GM12891 (cell line): ENCODE measurements at regions not wholly inside any gene's neighbourhood (a gene's known extent, or its start where the extent isn't known, plus 50 kb on each side); places are given as distances from the start of the nearest gene placed in this dataset.
"Not testable (repeated sequence)": the region's sequence is repeated elsewhere in the genome, so short reads cannot be mapped to it uniquely, and the experiment has no call there.

Experiments
- DNase-seq: peaks from one replicate; pipeline ENCODE4 v3.0.0; 2011; ENCODE audit warnings: low spot score; ENCODE audit not compliant: insufficient read length
- FAIRE-seq: peaks from 2 replicates; lab custom pipeline; 2011; peaks lifted over from hg19 to GRCh38; lab: Jason Lieb, UNC
- PAX5 ChIP-seq: IDR thresholded peaks from 2 replicates; pipeline ENCODE4 v1.6.1; 2011; ENCODE audit warnings: low read length, moderate library complexity, mild to moderate bottlenecking; ENCODE audit not compliant: insufficient read depth, severe bottlenecking
- POLR2A ChIP-seq: IDR thresholded peaks from 2 replicates; pipeline ENCODE4 v1.6.1; 2011; ENCODE audit warnings: low read depth, low read length, control low read depth
- POLR2AphosphoS5 ChIP-seq: IDR thresholded peaks from 2 replicates; pipeline ENCODE4 v1.6.1; 2011; ENCODE audit warnings: low read depth, low read length, control low read depth
- POU2F2 ChIP-seq: IDR thresholded peaks from 2 replicates; pipeline ENCODE4 v1.6.1; 2011; ENCODE audit warnings: low read depth, mild to moderate bottlenecking, control low read depth, low read length, moderate library complexity
- SPI1 ChIP-seq: IDR thresholded peaks from 2 replicates; pipeline ENCODE4 v1.6.1; 2011; ENCODE audit warnings: low read depth, low read length, control low read depth
- TAF1 ChIP-seq: IDR thresholded peaks from 2 replicates; pipeline ENCODE4 v1.6.1; 2011; ENCODE audit warnings: low read depth, low read length, control low read depth

DNA sequence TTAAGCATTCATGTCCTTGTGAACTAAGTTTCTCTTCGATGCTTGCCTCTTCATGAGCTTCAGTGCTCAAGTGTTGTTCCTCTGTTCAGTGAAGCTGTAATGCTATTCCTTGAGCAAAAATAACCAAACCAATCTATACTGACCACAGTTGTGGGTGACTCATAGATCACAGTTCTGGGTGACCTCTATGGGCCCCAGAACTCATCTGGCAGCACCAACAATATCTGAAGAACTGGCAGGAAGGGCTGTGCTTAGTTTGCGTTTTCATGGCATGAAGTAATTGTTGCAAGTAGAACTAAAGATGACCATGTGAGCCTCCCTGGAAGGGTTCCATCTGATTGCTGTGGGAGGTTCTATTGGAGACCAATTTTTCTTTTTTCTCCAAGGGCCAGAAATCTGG, 106.2 kb downstream of the CCNG2 start:
- FAIRE-seq, result no peak
- TF ChIP-seq SPI1, result no peak
- no peak for TF ChIP-seq POLR2AphosphoS5
- no peak for TF ChIP-seq POU2F2
- TF ChIP-seq TAF1, result no peak
- TF ChIP-seq POLR2A, result no peak
- no peak for TF ChIP-seq PAX5
- no peak for DNase-seq

- DNase-seq, FAIRE-seq: not testable (repeated sequence)
These were observed 107.0 kb downstream of the CCNG2 start for GRCh38 chr4:77263976-77264375.

DNA sequence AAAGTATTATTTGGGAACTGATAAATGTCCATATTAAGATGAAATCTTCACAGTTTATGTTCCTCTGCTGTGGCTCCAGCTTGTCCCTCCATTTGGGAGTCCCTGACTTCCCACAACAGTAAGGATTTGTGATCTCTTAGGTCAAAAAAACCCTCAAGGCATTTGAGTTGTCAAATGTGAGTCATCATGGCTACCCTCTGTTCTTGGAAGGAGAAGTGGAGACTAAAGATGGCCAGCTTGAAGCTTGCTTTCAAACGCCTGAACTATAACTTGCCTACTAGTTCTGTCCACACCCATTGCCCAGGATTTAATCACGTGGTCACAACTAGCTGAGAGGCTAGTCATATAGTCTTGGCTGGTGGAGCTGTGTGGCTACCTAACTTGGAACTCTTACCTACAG, 107.8 kb downstream of the CCNG2 start:
- DNase-seq (no peak), FAIRE-seq (no peak)
- no peak for TF ChIP-seq PAX5
- TF ChIP-seq POU2F2, result no peak
- TF ChIP-seq SPI1, result no peak
- no peak for TF ChIP-seq POLR2A

- TF ChIP-seq POLR2A (no peak), PAX5 (no peak), SPI1 (no peak), POU2F2 (no peak)
- DNase-seq, result no peak
- FAIRE-seq, result no peak
These were observed 111.1 kb downstream of the CCNG2 start for GRCh38 chr4:77268108-77268507.

DNA sequence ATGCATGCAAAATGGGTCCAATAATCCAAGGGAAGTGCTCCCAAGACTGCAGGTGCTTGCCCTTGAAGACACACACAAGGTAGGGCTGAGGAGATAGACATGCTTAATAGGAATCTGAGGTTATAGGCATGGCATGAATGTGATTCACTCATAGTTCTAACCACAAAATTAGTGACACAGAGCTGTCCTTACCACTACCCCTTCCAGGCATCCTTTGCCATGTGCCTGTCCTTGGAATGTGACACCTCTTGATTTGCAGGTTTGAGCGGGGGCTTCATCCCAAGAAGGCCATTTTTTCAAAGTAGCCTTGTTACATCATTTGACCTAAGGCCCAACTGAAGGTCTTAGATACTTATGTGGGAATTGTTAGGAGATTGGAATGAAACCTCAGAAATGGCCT, 112.5 kb downstream of the CCNG2 start:
- TF ChIP-seq POLR2A (no peak), SPI1 (no peak), POU2F2 (no peak), POLR2AphosphoS5 (no peak)
- FAIRE-seq (no peak), DNase-seq (no peak)

DNA sequence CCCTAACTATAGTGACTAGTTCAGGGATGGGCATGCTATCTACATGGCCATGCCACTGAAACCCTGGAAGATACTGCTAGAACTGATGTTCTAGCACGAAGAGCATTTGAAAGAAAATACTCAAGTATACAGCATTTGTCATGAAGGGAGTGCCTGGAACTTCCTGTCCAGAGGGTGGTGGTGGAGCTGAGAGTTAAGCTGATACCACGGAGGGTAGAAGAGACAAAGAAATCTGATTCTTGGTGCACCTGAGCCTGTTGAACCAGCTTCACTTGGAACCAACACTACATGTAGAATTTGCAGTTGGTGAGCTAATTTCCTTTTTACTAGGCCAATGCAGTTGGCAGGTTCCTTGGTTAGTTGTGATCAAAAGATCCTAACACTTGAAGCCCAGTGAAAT, 116.4 kb downstream of the CCNG2 start:
- no peak for TF ChIP-seq TAF1
- no peak for TF ChIP-seq POLR2AphosphoS5
- TF ChIP-seq PAX5, result no peak
- no peak for TF ChIP-seq POLR2A
- TF ChIP-seq POU2F2, result no peak
- TF ChIP-seq SPI1, result no peak

DNA sequence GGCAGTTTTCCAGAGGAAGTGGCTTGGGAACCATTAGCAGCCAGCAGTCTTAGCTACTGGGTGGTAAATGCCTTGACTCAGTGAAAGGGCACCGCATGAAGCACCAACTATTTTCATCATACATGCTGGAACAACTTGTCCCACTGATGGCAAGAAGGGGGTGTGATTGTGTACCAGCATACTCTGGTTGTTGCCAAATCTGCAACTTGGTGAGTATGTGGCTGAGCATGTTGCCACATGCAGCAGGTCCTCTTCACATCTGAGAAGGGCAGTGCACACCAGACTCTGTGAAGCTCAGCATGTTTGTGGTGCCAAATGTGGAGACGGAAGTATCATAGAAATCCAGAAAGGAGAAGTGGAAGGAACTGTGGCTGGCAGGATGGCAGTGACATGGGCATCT, 122.1 kb downstream of the CCNG2 start:
- DNase-seq, FAIRE-seq: not testable (repeated sequence)

More for the DNA sequence above, 116.4 kb downstream of the CCNG2 start:
- DNase-seq (no peak), FAIRE-seq (no peak)

- TF ChIP-seq POU2F2, result no peak
- no peak for TF ChIP-seq TAF1
- no peak for TF ChIP-seq SPI1
- TF ChIP-seq POLR2A, result no peak
- no peak for TF ChIP-seq POLR2AphosphoS5
- no peak for TF ChIP-seq PAX5
- no peak for DNase-seq
- FAIRE-seq, result no peak
These were observed 125.3 kb downstream of the CCNG2 start for GRCh38 chr4:77282305-77282704.

DNA sequence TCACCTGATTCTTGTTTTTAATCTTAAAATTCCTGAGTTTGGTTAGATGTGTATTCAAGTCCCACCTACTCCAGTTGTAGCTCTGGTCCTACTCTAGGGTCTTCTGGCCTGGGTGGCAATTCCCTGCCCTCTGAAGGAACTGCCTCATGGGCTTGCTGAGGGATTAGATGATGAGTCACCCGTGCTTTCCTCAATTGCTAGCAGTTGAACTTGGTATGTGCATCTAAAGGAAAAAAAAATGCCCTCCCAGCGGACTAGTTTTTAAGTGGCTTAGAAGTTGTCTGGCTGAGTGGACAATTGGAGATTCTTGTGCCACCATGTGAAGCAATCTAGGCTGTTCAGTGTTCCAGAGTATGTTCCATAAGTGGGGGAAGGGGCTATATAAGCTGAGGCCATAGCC, 127.0 kb downstream of the CCNG2 start:
- TF ChIP-seq POU2F2, result no peak
- TF ChIP-seq POLR2A, result no peak
- TF ChIP-seq PAX5, result no peak
- no peak for TF ChIP-seq TAF1
- TF ChIP-seq POLR2AphosphoS5, result no peak
- no peak for TF ChIP-seq SPI1
- DNase-seq (no peak), FAIRE-seq (no peak)

GRCh38 chr4:77286906-77287305, 129.9 kb downstream of the CCNG2 start:
- DNase-seq (no peak), FAIRE-seq (no peak)
- TF ChIP-seq POU2F2 (no peak), SPI1 (no peak), POLR2A (no peak), TAF1 (no peak), POLR2AphosphoS5 (no peak), PAX5 (no peak)

- no peak for TF ChIP-seq POU2F2
- no peak for TF ChIP-seq PAX5
- no peak for TF ChIP-seq POLR2A
- no peak for TF ChIP-seq POLR2AphosphoS5
- no peak for TF ChIP-seq SPI1
- TF ChIP-seq TAF1, result no peak
- DNase-seq (no peak), FAIRE-seq (no peak)
These were observed 136.4 kb downstream of the CCNG2 start for GRCh38 chr4:77293426-77293825.

GRCh38 chr4:77300996-77301395, 144.0 kb downstream of the CCNG2 start:
- not testable (repeated sequence) for DNase-seq, FAIRE-seq
